ENCODE measurements at regions not wholly inside any gene's neighbourhood (a gene's known extent, or its start where the extent isn't known, plus 50 kb on each side); places are given as distances from the start of the nearest gene placed in this dataset.

GRCh38 chr15:96462768-96463750 lies 132.6 kb downstream of the NR2F2 start:
- DNase-seq (ENCODE audit: low spot score): no peak
- no peaks in the 10 kb centered on the region for H3K27me3 ChIP-seq
- H3K9me3 ChIP-seq: no peaks in the 10 kb centered on the region
- no peaks in the 10 kb centered on the region for H3K36me3 ChIP-seq
- no peak overlapping the region for H3K4me3 ChIP-seq
- no peaks in the 10 kb centered on the region for H3K4me1 ChIP-seq
- no peak overlapping the region for H3K27ac ChIP-seq
- TF ChIP-seq CTCF (IDR thresholded peaks at IDR 0.05): peak in 1 of 2 donors; percentile 28

- H3K4me3 ChIP-seq: no peak overlapping the region
- H3K27me3 ChIP-seq: no peaks in the 10 kb centered on the region
- DNase-seq (ENCODE audit: low spot score): no peak
- no peaks in the 10 kb centered on the region for H3K9me3 ChIP-seq
- TF ChIP-seq CTCF (IDR thresholded peaks at IDR 0.05): no peak
- H3K4me1 ChIP-seq: no peaks in the 10 kb centered on the region
- H3K27ac ChIP-seq: no peak overlapping the region
- no peaks in the 10 kb centered on the region for H3K36me3 ChIP-seq
Observed at GRCh38 chr15:96466389-96466947, 136.0 kb downstream of the NR2F2 start.

GRCh38 chr15:96468036-96468435 lies 137.5 kb downstream of the NR2F2 start:
- no peak for DNase-seq (ENCODE audit: low spot score)
- no peak for TF ChIP-seq CTCF (IDR thresholded peaks at IDR 0.05)
- no peak overlapping the region for H3K4me3 ChIP-seq
- H3K36me3 ChIP-seq: no peaks in the 10 kb centered on the region
- no peaks in the 10 kb centered on the region for H3K27me3 ChIP-seq
- H3K27ac ChIP-seq: no peak overlapping the region
- no peaks in the 10 kb centered on the region for H3K4me1 ChIP-seq
- no peaks in the 10 kb centered on the region for H3K9me3 ChIP-seq

- no peak for DNase-seq (ENCODE audit: low spot score)
- Histone ChIP-seq H3K4me3 (no peak overlapping the region), H3K27ac (no peak overlapping the region), H3K36me3 (no peaks in the 10 kb centered on the region), H3K27me3 (no peaks in the 10 kb centered on the region), H3K4me1 (no peaks in the 10 kb centered on the region), H3K9me3 (no peaks in the 10 kb centered on the region)
- no peak for TF ChIP-seq CTCF (IDR thresholded peaks at IDR 0.05)
Observed at GRCh38 chr15:96470681-96471310, 140.3 kb downstream of the NR2F2 start.

- DNase-seq (ENCODE audit: low spot score): no peak
- Histone ChIP-seq H3K9me3 (no peaks in the 10 kb centered on the region), H3K4me3 (no peak overlapping the region), H3K4me1 (no peaks in the 10 kb centered on the region), H3K27me3 (no peaks in the 10 kb centered on the region), H3K27ac (no peak overlapping the region), H3K36me3 (no peaks in the 10 kb centered on the region)
- TF ChIP-seq CTCF (IDR thresholded peaks at IDR 0.05): no peak
Observed at GRCh38 chr15:96472681-96473080, 142.2 kb downstream of the NR2F2 start.
